Neuron (in vitro differentiated cells): ENCODE measurements at regions not wholly inside any gene's neighbourhood (a gene's known extent, or its start where the extent isn't known, plus 50 kb on each side); places are given as distances from the start of the nearest gene placed in this dataset.
"Not testable (repeated sequence)": the region's sequence is repeated elsewhere in the genome, so short reads cannot be mapped to it uniquely, and the experiment has no call there.

Source experiments
- H2AFZ ChIP-seq: one replicate; pipeline ENCODE4 v1.6.1; 2013; ENCODE audit warnings: low read depth, mild to moderate bottlenecking, inconsistent platforms, low read length, moderate library complexity
- H3K27me3 ChIP-seq: one replicate; pipeline ENCODE4 v1.6.1; 2013; ENCODE audit warnings: low read length; ENCODE audit not compliant: insufficient read depth
- H3K36me3 ChIP-seq: one replicate; pipeline ENCODE4 v1.6.1; 2013; ENCODE audit warnings: low read length; ENCODE audit not compliant: insufficient read depth
- H3K4me1 ChIP-seq: one replicate; pipeline ENCODE4 v1.6.1; 2013; ENCODE audit warnings: low read length; ENCODE audit not compliant: insufficient read depth
- H3K4me3 ChIP-seq: 2 replicates; pipeline ENCODE4 v1.5.1; 2013; ENCODE audit warnings: mild to moderate bottlenecking, low read length, moderate library complexity
- H3K9me3 ChIP-seq: one replicate; pipeline ENCODE4 v1.6.1; 2013; ENCODE audit warnings: low read length

- H3K27me3 ChIP-seq: no peaks in the 10 kb centered on the region
- no peaks in the 10 kb centered on the region for H3K9me3 ChIP-seq
- peaks cover 49% of the 10 kb centered on the region for H3K4me1 ChIP-seq
- H3K4me3 ChIP-seq: no peak overlapping the region
- no peak overlapping the region for H2AFZ ChIP-seq
- no peaks in the 10 kb centered on the region for H3K36me3 ChIP-seq
Observed at GRCh38 chr2:236916651-236917050, 169.0 kb upstream of the COPS8 start.

- H3K9me3 ChIP-seq: no peaks in the 10 kb centered on the region
- H3K36me3 ChIP-seq: no peaks in the 10 kb centered on the region
- H2AFZ ChIP-seq: no peak overlapping the region
- peaks cover 44% of the 10 kb centered on the region for H3K4me1 ChIP-seq
- H3K27me3 ChIP-seq: no peaks in the 10 kb centered on the region
- no peak overlapping the region for H3K4me3 ChIP-seq
Observed at GRCh38 chr2:236917164-236917563, 168.5 kb upstream of the COPS8 start.

GRCh38 chr2:236918545-236918944, 167.1 kb upstream of the COPS8 start:
- no peak overlapping the region for H2AFZ ChIP-seq
- no peaks in the 10 kb centered on the region for H3K36me3 ChIP-seq
- H3K4me1 ChIP-seq: peaks cover 39% of the 10 kb centered on the region
- H3K9me3 ChIP-seq: no peaks in the 10 kb centered on the region
- H3K27me3 ChIP-seq: no peaks in the 10 kb centered on the region
- no peak overlapping the region for H3K4me3 ChIP-seq

GRCh38 chr2:236919209-236919608, 166.5 kb upstream of the COPS8 start:
- peaks cover 35% of the 10 kb centered on the region for H3K4me1 ChIP-seq
- H3K36me3 ChIP-seq: no peaks in the 10 kb centered on the region
- no peaks in the 10 kb centered on the region for H3K9me3 ChIP-seq
- no peak overlapping the region for H3K4me3 ChIP-seq
- H2AFZ ChIP-seq: no peak overlapping the region
- no peaks in the 10 kb centered on the region for H3K27me3 ChIP-seq

- peaks cover 29% of the 10 kb centered on the region for H3K4me1 ChIP-seq
- H3K27me3 ChIP-seq, H3K9me3 ChIP-seq, H2AFZ ChIP-seq, H3K4me3 ChIP-seq, H3K36me3 ChIP-seq: not testable (repeated sequence)
Observed at GRCh38 chr2:236919801-236920379, 165.8 kb upstream of the COPS8 start.

- no peak overlapping the region for H2AFZ ChIP-seq
- H3K27me3 ChIP-seq: no peaks in the 10 kb centered on the region
- no peaks in the 10 kb centered on the region for H3K36me3 ChIP-seq
- H3K9me3 ChIP-seq: no peaks in the 10 kb centered on the region
- peaks cover 29% of the 10 kb centered on the region for H3K4me1 ChIP-seq
- H3K4me3 ChIP-seq: no peak overlapping the region
Observed at GRCh38 chr2:236922061-236922460, 163.6 kb upstream of the COPS8 start.

GRCh38 chr2:236928380-236929037, 157.2 kb upstream of the COPS8 start:
- no peak overlapping the region for H2AFZ ChIP-seq
- H3K4me3 ChIP-seq: peak overlapping the region; percentile 8
- H3K27me3 ChIP-seq: no peaks in the 10 kb centered on the region
- peaks cover 42% of the 10 kb centered on the region for H3K4me1 ChIP-seq
- no peaks in the 10 kb centered on the region for H3K9me3 ChIP-seq
- no peaks in the 10 kb centered on the region for H3K36me3 ChIP-seq

GRCh38 chr2:236932831-236933361, 152.8 kb upstream of the COPS8 start:
- H3K4me3 ChIP-seq: no peak overlapping the region
- peaks cover 16% of the 10 kb centered on the region for H3K4me1 ChIP-seq
- no peaks in the 10 kb centered on the region for H3K36me3 ChIP-seq
- peaks cover 5% of the 10 kb centered on the region for H3K9me3 ChIP-seq
- H2AFZ ChIP-seq: no peak overlapping the region
- no peaks in the 10 kb centered on the region for H3K27me3 ChIP-seq

DNA sequence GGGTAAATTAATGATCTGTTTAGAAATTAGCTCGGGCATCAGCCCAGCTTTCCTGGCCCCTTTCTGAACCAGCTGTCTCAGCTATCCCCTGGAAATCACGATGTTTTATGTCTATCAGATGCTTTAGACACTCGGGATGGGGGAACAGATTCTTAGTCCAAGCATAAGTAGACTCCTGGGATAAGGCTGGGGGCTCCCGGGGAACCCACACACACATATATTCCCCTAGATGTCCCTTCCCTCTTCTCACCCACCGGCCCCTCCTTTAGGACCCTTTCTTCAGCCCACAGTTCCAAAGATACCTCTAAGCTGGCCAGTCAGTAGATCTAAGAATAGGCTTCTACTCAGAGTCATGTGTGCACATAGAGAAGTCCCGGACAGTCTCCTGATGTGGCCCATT, 151.5 kb upstream of the COPS8 start:
- Histone ChIP-seq H3K4me3 (no peak overlapping the region), H2AFZ (no peak overlapping the region), H3K9me3 (peaks cover 7% of the 10 kb centered on the region), H3K36me3 (no peaks in the 10 kb centered on the region), H3K27me3 (no peaks in the 10 kb centered on the region), H3K4me1 (peaks cover 8% of the 10 kb centered on the region)

DNA sequence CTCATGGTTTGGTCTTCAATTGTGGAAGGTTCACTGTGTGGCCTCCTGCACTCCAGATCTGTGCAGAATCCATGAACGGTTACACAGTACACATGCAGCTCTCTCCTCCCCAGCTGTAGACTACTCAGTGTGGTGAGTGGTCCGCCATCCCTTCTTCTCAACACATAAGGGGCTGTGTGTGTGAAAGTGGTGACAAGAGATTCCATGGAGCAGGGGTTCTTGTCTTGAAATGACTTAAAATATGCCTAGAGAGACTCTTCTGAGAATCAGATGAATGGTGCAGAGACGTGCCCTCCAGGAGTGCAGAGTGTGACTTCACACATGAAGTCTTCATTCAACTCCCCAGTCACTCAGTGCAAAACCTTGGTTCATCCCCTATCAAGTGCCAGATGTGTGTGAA, 151.0 kb upstream of the COPS8 start:
- H2AFZ ChIP-seq: no peak overlapping the region
- H3K9me3 ChIP-seq: peaks cover 7% of the 10 kb centered on the region
- H3K4me1 ChIP-seq: peaks cover 3% of the 10 kb centered on the region
- no peaks in the 10 kb centered on the region for H3K36me3 ChIP-seq
- no peak overlapping the region for H3K4me3 ChIP-seq
- no peaks in the 10 kb centered on the region for H3K27me3 ChIP-seq

DNA sequence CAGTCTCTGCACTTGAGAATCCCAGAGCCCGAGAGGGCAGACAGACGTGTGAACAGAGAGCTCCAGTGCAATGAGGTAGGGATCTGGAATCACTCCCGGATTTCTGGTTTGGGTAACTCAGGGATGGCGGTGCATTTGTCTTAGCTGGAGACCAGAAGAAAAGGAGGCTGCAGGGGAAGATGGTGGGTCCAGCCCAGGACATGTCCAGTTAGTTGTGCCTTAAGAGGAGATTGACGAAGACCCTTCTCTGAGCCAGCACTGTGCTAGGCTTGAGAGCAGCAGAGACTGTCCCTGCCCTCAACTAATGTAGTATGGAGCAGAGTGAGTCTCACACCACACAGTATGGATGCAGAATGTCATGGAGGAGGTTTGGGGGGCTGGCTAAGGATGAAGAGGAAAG, 150.6 kb upstream of the COPS8 start:
- Histone ChIP-seq H3K36me3 (no peaks in the 10 kb centered on the region), H3K4me1 (no peaks in the 10 kb centered on the region), H3K9me3 (peaks cover 7% of the 10 kb centered on the region), H3K4me3 (no peak overlapping the region), H2AFZ (no peak overlapping the region), H3K27me3 (no peaks in the 10 kb centered on the region)

DNA sequence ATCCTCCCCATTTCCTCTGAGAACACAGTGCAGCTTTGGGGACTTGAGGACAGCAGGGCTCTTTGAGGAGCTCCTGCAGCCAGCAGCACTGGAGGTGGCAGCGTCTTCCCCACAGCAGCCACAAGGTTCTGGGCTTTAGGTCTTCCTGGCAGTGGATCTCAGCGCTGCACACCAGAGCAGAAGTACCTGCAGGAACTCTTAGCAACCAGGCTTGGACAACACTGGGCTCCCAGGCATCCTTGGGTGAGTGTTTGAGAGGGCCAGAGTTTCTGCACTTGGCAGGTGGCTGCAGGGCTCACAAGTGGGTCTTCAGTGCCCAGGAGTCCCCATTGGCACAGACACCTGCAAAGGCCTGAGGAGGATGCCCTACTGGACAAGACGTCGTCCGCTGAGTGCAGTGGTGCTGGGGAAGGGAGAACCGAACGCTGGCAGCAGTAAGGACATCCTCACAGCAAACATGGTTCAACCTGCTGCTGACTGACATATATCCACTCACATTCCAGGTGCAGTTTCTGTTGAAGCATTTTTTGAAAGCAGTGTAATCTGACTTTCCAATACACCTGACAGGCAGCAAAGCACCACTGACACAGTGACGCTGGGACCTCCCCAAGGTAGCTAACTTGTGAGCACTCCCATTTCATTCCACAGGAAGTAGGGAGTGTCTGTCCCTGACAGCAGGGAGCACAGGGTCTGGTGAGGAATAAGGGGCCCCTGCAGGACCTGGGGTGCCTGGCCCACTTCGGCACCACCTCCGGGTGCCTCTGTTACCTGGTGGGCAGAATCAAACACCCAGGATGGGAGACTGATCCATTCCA, 149.9 kb upstream of the COPS8 start:
- H3K4me3 ChIP-seq: no peak overlapping the region
- H2AFZ ChIP-seq: no peak overlapping the region
- H3K9me3 ChIP-seq: peaks cover 7% of the 10 kb centered on the region
- no peaks in the 10 kb centered on the region for H3K36me3 ChIP-seq
- H3K27me3 ChIP-seq: no peaks in the 10 kb centered on the region
- no peaks in the 10 kb centered on the region for H3K4me1 ChIP-seq

GRCh38 chr2:236936446-236936940, 149.2 kb upstream of the COPS8 start:
- H2AFZ ChIP-seq: no peak overlapping the region
- H3K4me3 ChIP-seq: no peak overlapping the region
- H3K27me3 ChIP-seq: no peaks in the 10 kb centered on the region
- peaks cover 7% of the 10 kb centered on the region for H3K9me3 ChIP-seq
- H3K4me1 ChIP-seq: no peaks in the 10 kb centered on the region
- no peaks in the 10 kb centered on the region for H3K36me3 ChIP-seq
